GM21528 (cell line): ENCODE measurements at regions not wholly inside any gene's neighbourhood (a gene's known extent, or its start where the extent isn't known, plus 50 kb on each side); places are given as distances from the start of the nearest gene placed in this dataset.

Experiments used
- ATAC-seq: cut with Tn5 transposase; IDR thresholded peaks from one replicate; pipeline ENCODE4 v1.9.1; 2021; ENCODE audit warnings: mild to moderate bottlenecking, moderate library complexity; ENCODE audit not compliant: unreplicated experiment, low FRiP score

- no peak for ATAC-seq
These were observed 578.4 kb downstream of the ZIC1 start for GRCh38 chr3:147987549-147987948.

- ATAC-seq, result no peak
These were observed 580.2 kb downstream of the ZIC1 start for GRCh38 chr3:147989344-147989743.

GRCh38 chr3:148002705-148003205, 593.6 kb downstream of the ZIC1 start:
- ATAC-seq, result no peak

DNA sequence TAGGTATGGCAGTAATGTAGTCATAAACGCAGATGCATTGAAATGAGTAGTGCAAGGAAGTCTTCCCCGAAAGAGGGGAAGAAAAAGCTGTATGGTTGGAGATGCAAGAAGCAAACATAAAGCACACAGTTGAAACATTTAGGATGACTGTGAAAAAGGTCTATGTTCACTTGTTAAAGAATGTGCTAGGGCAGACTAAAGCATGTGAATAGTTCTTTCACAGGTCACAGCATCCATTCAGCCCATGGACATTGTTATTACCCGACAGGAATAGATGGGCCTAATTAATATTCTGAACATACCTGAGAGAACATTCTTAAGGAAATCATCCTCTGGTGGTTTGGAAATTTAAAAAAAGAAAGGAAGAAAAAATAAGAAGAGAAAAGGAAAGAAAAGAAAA, 595.2 kb downstream of the ZIC1 start:
- no peak for ATAC-seq

DNA sequence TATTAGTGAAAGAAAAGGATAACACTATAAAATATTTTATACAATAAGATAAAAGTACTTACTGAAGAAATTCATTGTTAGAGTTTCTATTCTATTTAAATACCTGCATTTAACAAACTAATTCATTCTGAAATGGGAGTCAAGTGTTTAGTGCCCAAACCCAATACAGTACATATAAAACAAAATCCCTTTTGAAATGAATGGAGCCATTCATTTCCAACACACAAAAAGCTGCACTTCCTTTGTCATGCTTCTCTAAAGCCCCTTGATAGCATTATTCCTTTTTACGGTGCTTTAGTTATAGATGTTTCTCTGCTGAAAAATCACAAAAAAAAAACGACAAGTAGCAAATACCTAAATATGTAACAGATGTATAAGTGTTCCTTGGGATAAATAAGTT, 596.3 kb downstream of the ZIC1 start:
- ATAC-seq, result no peak

GRCh38 chr3:148006508-148006907, 597.3 kb downstream of the ZIC1 start:
- no peak for ATAC-seq

DNA sequence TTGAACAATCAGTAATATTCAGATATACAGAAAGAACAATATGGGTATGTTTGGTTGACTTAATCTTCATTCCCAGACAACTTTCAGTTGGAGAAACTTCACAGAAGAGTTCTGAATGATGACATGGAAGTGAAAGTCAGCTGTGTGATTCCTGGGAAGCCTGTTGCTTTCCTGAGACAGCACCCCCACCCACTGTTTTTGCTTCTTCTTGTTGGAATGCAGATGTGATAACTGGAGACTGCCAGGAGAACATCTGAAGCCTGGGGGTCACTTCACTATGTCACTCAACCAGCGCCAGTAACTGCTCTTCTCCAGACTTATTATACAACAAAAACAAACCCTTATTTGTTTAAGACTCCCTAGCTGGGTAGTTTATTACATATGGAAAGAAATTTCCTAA, 599.4 kb downstream of the ZIC1 start:
- no peak for ATAC-seq

GRCh38 chr3:148020861-148021260, 611.7 kb downstream of the ZIC1 start:
- ATAC-seq, result no peak

- no peak for ATAC-seq
These were observed 612.2 kb downstream of the ZIC1 start for GRCh38 chr3:148021381-148021780.

GRCh38 chr3:148023994-148024393, 614.8 kb downstream of the ZIC1 start:
- no peak for ATAC-seq

GRCh38 chr3:148026009-148026588, 616.9 kb downstream of the ZIC1 start:
- ATAC-seq, result no peak

GRCh38 chr3:148030975-148031374, 621.8 kb downstream of the ZIC1 start:
- no peak for ATAC-seq

- ATAC-seq, result no peak
These were observed 625.2 kb downstream of the ZIC1 start for GRCh38 chr3:148034353-148034752.

DNA sequence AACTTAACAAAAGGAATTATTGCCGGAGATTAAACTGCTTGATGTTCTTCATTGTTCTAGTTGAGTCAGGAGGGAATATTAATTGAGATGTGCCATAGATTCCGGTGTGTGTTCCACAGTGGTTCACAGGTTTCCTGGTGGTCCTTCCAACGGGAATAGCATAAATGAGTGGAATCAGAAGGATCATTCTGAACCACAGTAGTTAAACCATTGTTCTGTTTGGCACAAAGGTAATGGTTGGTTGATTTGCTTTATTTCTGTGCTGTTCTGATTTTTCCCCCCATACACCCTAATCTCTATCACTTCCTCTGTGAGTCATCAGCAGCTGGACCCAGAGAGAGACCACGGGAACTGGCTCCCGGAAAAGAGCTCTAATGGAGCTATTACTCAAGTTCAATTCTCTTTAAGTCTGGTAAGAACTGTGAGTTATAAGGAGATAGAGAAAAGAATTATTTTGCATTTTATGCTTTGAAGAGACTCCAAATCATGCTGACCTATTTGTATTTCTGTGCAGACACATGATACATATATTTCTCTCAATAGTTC, 627.2 kb downstream of the ZIC1 start:
- no peak for ATAC-seq

- no peak for ATAC-seq
These were observed 633.7 kb downstream of the ZIC1 start for GRCh38 chr3:148042663-148043445.

- no peak for ATAC-seq
These were observed 635.0 kb downstream of the ZIC1 start for GRCh38 chr3:148044151-148044550.

- ATAC-seq, result no peak
These were observed 642.7 kb upstream of the AGTR1 start for GRCh38 chr3:148054999-148055398.

DNA sequence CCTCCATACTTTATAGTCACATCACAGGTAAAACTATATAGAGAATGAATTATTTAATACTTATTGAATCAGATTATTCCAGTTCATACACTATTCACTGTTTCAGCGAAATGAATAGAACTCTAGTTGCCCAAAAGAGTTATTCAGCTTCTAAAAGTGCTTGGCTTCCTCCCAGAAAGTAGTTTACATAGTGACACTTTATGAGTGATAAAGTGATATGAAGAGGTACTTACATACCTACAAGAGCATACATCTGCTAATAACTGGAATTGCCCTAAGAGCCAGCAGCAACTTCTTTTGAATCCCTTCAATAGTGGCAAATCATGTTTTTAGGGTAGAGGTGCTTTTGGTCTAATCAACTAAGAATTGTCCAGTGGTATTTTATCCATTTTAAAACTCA, 635.1 kb upstream of the AGTR1 start:
- ATAC-seq, result no peak

- ATAC-seq, result no peak
These were observed 630.9 kb upstream of the AGTR1 start for GRCh38 chr3:148066802-148067201.

- ATAC-seq, result no peak
These were observed 629.2 kb upstream of the AGTR1 start for GRCh38 chr3:148068466-148068865.

DNA sequence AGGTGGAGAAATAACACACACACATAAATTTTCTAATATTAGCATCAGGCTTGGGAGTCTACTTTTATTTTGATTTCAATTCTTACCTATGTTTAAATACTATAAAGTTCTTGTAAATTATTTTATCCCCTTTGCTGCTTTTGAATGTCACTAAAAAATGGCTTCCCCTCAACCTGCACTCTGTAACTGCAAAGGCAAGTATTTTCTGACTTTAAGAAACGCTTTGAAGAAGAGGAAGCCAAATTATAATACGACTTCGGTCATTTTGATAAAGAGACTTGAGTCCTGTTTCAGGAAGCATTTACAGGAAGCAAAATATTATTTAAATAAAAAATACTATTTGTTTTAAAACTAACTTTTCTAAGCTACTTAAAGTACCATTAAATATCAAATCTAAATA, 627.7 kb upstream of the AGTR1 start:
- no peak for ATAC-seq
